ENCODE measurements at regions not wholly inside any gene's neighbourhood (a gene's known extent, or its start where the extent isn't known, plus 50 kb on each side); places are given as distances from the start of the nearest gene placed in this dataset.
"Not testable (repeated sequence)": the region's sequence is repeated elsewhere in the genome, so short reads cannot be mapped to it uniquely, and the experiment has no call there.

DNA sequence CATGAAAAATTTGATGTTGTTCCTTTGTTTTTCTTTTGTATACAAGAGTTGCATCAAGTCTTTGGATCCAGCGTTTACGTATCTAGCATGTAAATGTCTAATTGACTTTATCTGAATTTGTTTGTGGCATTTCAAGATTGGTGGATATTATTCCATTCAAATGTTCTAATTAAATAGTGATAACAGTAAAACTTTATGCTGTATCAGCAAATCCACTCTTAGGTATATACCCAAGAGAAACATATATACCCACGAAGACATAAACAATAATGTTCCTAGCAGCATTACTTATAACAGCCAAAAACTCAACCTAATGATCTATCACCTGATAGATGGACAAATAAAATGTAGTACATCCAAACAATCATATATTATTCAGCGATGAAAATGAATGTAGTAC, 579.4 kb upstream of the LRATD1 start:
- Histone ChIP-seq H3K27me3 (ENCODE audit: control insufficient read depth in 1 of 2, insufficient read depth in 2 of 2, low read length in 2 of 2) (no peaks in the 10 kb centered on the region), H3K9me3 (ENCODE audit: control insufficient read depth in 2 of 2, low read length in 2 of 2) (no peaks in the 10 kb centered on the region), H3K9ac (ENCODE audit: low read length in 2 of 2) (no peak overlapping the region), H3K4me1 (ENCODE audit: control insufficient read depth, insufficient read depth, low read length) (no peaks in the 10 kb centered on the region), H3K36me3 (ENCODE audit: control insufficient read depth in 2 of 2, insufficient read depth in 2 of 2, low read length in 2 of 2) (no peaks in the 10 kb centered on the region), H3K27ac (ENCODE audit: low read length) (no peak overlapping the region), H3K4me3 (ENCODE audit: low read length in 2 of 2) (no peak overlapping the region)

DNA sequence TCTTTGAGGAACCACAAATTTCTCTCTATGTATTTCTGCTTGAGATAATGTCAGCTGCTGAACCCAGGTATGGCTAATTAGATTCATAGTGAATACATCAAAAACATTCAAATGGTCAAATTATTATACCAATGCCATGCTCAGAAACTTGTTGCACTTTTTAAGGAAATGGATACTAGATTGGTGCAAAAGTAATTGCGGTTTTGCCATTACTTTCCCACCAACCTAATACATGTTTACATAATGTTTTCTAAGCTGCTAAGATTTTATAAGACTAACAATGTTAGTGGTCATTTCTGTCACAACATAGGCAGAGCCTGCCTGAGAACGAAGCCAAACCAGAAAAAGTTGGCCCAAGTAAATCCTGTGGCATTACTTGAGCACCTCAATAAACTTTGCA, 568.2 kb upstream of the LRATD1 start:
- Histone ChIP-seq H3K9me3 (ENCODE audit: control insufficient read depth in 2 of 2, low read length in 2 of 2) (no peaks in the 10 kb centered on the region), H3K4me1 (ENCODE audit: control insufficient read depth, insufficient read depth, low read length) (no peaks in the 10 kb centered on the region), H3K4me3 (ENCODE audit: low read length in 2 of 2) (no peak overlapping the region), H3K27me3 (ENCODE audit: control insufficient read depth in 1 of 2, insufficient read depth in 2 of 2, low read length in 2 of 2) (no peaks in the 10 kb centered on the region), H3K27ac (ENCODE audit: low read length) (no peak overlapping the region), H3K36me3 (ENCODE audit: control insufficient read depth in 2 of 2, insufficient read depth in 2 of 2, low read length in 2 of 2) (no peaks in the 10 kb centered on the region), H3K9ac (ENCODE audit: low read length in 2 of 2) (no peak overlapping the region)

DNA sequence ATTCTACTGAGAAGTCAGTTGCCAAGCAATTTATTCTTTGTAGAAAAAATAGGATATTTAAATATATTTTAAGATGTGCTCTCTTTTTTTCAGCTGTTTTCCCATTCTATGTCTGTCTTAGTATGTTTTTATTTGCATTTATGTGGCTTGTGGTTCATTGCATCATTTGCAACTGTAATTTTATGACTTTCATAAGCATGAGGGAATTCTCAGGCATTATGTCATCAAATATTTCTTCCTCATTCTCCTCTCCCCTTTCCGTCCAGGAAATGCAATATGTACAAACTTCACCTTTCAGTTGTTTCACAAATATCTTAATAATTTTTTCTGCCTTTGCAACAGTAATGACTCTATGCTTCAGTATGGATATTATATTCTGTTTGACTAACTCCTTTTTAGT, 560.2 kb upstream of the LRATD1 start:
- Histone ChIP-seq H3K9ac (ENCODE audit: low read length in 2 of 2) (no peak overlapping the region), H3K4me3 (ENCODE audit: low read length in 2 of 2) (no peak overlapping the region), H3K27ac (ENCODE audit: low read length) (no peak overlapping the region), H3K27me3 (ENCODE audit: control insufficient read depth in 1 of 2, insufficient read depth in 2 of 2, low read length in 2 of 2) (no peaks in the 10 kb centered on the region), H3K9me3 (ENCODE audit: control insufficient read depth in 2 of 2, low read length in 2 of 2) (no peaks in the 10 kb centered on the region), H3K36me3 (ENCODE audit: control insufficient read depth in 2 of 2, insufficient read depth in 2 of 2, low read length in 2 of 2) (no peaks in the 10 kb centered on the region), H3K4me1 (ENCODE audit: control insufficient read depth, insufficient read depth, low read length) (no peaks in the 10 kb centered on the region)

DNA sequence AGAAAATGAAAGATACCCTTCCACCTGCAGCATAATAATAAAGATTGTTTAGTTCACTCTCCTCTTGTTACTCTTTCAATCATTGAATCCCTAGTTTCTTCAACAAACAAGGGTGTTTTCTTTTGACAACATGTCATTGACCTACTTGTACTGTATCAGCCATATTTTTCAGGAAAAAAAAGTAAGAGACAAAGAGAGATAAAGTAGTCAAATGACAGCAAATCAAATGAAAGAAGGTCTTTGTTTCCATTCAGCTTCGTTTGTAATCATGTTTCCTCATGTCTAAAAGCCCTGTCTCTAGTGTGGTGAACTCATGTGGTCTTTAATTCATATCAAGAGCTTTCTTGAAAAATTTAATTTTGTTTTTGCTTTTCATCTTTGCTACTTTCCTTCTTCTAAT, 557.8 kb upstream of the LRATD1 start:
- Histone ChIP-seq H3K27ac (ENCODE audit: low read length) (no peak overlapping the region), H3K27me3 (ENCODE audit: control insufficient read depth in 1 of 2, insufficient read depth in 2 of 2, low read length in 2 of 2) (no peaks in the 10 kb centered on the region), H3K4me3 (ENCODE audit: low read length in 2 of 2) (no peak overlapping the region), H3K9ac (ENCODE audit: low read length in 2 of 2) (no peak overlapping the region), H3K36me3 (ENCODE audit: control insufficient read depth in 2 of 2, insufficient read depth in 2 of 2, low read length in 2 of 2) (no peaks in the 10 kb centered on the region), H3K9me3 (ENCODE audit: control insufficient read depth in 2 of 2, low read length in 2 of 2) (no peaks in the 10 kb centered on the region), H3K4me1 (ENCODE audit: control insufficient read depth, insufficient read depth, low read length) (no peaks in the 10 kb centered on the region)

DNA sequence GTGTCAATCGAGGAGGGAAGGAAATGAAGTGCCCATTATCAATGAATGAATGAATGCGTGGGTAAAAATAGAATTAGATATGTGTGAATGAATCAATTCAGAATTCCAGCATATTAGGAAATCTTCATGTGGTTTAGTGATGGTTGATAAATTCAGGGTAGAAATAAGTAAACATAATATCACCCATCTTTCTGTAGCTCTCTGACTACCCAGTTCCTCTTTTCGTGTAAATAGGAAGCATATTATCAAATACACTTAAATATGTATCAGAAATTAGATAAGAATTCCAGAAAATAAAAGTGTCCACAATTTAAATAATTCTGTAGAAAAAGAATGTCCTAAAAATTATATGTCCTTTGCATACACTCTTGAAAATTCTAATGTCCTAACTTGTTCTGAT, 552.9 kb upstream of the LRATD1 start:
- H3K9ac ChIP-seq (ENCODE audit: low read length in 2 of 2): no peak overlapping the region
- no peaks in the 10 kb centered on the region for H3K27me3 ChIP-seq (ENCODE audit: control insufficient read depth in 1 of 2, insufficient read depth in 2 of 2, low read length in 2 of 2)
- no peak overlapping the region for H3K27ac ChIP-seq (ENCODE audit: low read length)
- no peak overlapping the region for H3K4me3 ChIP-seq (ENCODE audit: low read length in 2 of 2)
- no peaks in the 10 kb centered on the region for H3K4me1 ChIP-seq (ENCODE audit: control insufficient read depth, insufficient read depth, low read length)
- H3K36me3 ChIP-seq (ENCODE audit: control insufficient read depth in 2 of 2, insufficient read depth in 2 of 2, low read length in 2 of 2): no peaks in the 10 kb centered on the region
- H3K9me3 ChIP-seq (ENCODE audit: control insufficient read depth in 2 of 2, low read length in 2 of 2): no peaks in the 10 kb centered on the region

DNA sequence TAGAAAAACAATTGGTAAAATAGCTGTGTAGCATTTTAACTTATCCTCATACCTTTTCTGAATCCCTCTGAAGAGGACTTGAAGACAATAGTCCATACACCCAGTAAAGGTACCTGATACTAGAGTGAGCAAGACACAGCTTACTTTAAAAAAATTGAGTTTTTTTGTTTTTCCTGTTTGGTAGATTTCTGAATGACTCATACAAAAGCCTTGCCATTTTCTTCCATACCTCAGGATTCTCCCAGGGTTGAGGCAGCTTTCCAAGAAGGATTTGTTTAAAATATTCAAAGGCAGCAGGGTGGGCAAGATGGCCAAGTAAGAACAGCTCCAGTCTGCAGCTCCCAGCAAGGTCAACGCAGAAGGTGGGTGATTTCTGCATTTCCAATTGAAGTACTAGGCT, 551.0 kb upstream of the LRATD1 start:
- Histone ChIP-seq H3K36me3 (ENCODE audit: control insufficient read depth in 2 of 2, insufficient read depth in 2 of 2, low read length in 2 of 2) (no peaks in the 10 kb centered on the region), H3K27ac (ENCODE audit: low read length) (no peak overlapping the region), H3K9ac (ENCODE audit: low read length in 2 of 2) (no peak overlapping the region), H3K27me3 (ENCODE audit: control insufficient read depth in 1 of 2, insufficient read depth in 2 of 2, low read length in 2 of 2) (no peaks in the 10 kb centered on the region), H3K4me1 (ENCODE audit: control insufficient read depth, insufficient read depth, low read length) (no peaks in the 10 kb centered on the region), H3K9me3 (ENCODE audit: control insufficient read depth in 2 of 2, low read length in 2 of 2) (no peaks in the 10 kb centered on the region), H3K4me3 (ENCODE audit: low read length in 2 of 2) (no peak overlapping the region)

DNA sequence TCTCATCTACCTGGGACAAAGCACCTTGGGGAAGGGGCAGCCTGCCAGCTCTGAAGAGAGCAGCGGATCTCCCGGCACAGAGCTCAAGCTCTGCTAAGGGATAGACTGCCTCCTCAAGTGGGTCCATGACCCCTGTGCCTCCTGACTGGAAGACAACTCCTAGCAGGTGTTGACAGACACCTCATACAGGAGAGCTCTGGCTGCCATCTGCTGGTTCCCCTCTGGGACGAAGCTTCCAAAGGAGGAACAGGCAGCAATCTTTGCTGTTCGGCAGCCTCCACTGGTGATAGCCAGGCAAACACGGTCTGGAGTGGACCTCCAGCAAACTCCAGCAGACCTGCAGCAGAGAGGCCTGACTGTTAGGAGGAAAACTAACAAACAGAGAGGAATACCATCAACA, 549.9 kb upstream of the LRATD1 start:
- H3K9ac ChIP-seq (ENCODE audit: low read length in 2 of 2): no peak overlapping the region
- H3K27ac ChIP-seq (ENCODE audit: low read length): no peak overlapping the region
- H3K9me3 ChIP-seq (ENCODE audit: control insufficient read depth in 2 of 2, low read length in 2 of 2): no peaks in the 10 kb centered on the region
- H3K4me3 ChIP-seq (ENCODE audit: low read length in 2 of 2): no peak overlapping the region
- H3K4me1 ChIP-seq (ENCODE audit: control insufficient read depth, insufficient read depth, low read length): no peaks in the 10 kb centered on the region
- no peaks in the 10 kb centered on the region for H3K27me3 ChIP-seq (ENCODE audit: control insufficient read depth in 1 of 2, insufficient read depth in 2 of 2, low read length in 2 of 2)
- H3K36me3 ChIP-seq (ENCODE audit: control insufficient read depth in 2 of 2, insufficient read depth in 2 of 2, low read length in 2 of 2): no peaks in the 10 kb centered on the region

DNA sequence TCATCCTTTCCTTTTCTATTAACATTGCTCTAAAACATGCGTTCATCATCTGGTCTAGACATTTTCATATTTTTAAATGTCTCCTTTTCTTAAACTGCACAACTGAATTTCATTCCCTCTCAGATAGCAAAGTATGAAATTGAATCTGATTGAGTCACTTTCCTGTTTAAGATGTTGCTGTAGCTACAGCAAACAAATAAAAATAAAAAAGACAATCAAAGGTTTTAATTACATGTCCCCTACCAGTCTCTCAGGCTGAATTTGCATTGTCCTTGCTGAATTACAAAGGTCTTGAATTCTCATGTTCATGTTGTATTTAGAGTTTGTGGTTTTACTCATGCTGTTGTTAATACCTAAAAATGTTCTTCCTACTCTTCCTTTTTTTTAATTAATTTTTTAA, 537.9 kb upstream of the LRATD1 start:
- Histone ChIP-seq H3K27me3 (ENCODE audit: control insufficient read depth in 1 of 2, insufficient read depth in 2 of 2, low read length in 2 of 2) (no peaks in the 10 kb centered on the region), H3K9me3 (ENCODE audit: control insufficient read depth in 2 of 2, low read length in 2 of 2) (no peaks in the 10 kb centered on the region), H3K27ac (ENCODE audit: low read length) (no peak overlapping the region), H3K36me3 (ENCODE audit: control insufficient read depth in 2 of 2, insufficient read depth in 2 of 2, low read length in 2 of 2) (no peaks in the 10 kb centered on the region), H3K4me1 (ENCODE audit: control insufficient read depth, insufficient read depth, low read length) (no peaks in the 10 kb centered on the region), H3K4me3 (ENCODE audit: low read length in 2 of 2) (no peak overlapping the region), H3K9ac (ENCODE audit: low read length in 2 of 2) (no peak overlapping the region)

DNA sequence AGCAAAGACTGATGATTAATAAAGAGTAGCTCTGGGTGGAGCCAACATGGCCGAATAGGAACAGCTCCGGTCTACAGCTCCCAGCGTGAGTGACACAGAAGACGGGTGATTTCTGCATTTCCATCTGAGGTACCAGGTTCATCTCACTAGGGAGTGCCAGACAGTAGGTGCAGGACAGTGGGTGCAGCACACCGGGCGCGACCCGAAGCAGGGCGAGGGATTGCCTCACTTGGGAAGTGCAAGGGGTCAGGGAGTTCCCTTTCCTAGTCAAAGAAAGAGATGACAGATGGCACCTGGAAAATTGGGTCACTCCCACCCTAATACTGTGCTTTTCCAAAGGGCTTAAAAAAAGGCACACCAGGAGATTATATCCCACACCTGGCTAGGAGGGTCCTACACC, 533.4 kb upstream of the LRATD1 start:
- not testable (repeated sequence) for H3K27ac ChIP-seq (ENCODE audit: low read length); H3K27me3 ChIP-seq (ENCODE audit: control insufficient read depth in 1 of 2, insufficient read depth in 2 of 2, low read length in 2 of 2); H3K36me3 ChIP-seq (ENCODE audit: control insufficient read depth in 2 of 2, insufficient read depth in 2 of 2, low read length in 2 of 2); H3K9me3 ChIP-seq (ENCODE audit: control insufficient read depth in 2 of 2, low read length in 2 of 2); H3K9ac ChIP-seq (ENCODE audit: low read length in 2 of 2); H3K4me1 ChIP-seq (ENCODE audit: control insufficient read depth, insufficient read depth, low read length); H3K4me3 ChIP-seq (ENCODE audit: low read length in 2 of 2)

DNA sequence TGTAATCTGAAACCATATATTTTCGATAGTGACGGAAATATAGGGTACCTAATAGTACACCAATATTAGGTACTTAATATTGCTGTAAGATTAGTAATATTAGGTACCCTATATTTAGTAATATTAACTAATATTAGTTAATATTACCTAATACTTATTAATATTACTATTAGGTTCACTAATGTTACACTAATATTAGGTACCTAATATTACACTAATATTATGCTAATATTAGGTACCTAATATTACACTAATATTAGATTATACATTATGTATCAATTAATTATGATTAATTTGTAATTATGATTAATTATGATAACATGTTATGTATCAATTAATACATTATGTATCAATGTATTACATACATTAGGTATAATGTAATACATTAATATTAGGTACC, 518.2 kb upstream of the LRATD1 start:
- Histone ChIP-seq H3K27ac (ENCODE audit: low read length) (no peak overlapping the region), H3K4me3 (ENCODE audit: low read length in 2 of 2) (no peak overlapping the region), H3K36me3 (ENCODE audit: control insufficient read depth in 2 of 2, insufficient read depth in 2 of 2, low read length in 2 of 2) (no peaks in the 10 kb centered on the region)

DNA sequence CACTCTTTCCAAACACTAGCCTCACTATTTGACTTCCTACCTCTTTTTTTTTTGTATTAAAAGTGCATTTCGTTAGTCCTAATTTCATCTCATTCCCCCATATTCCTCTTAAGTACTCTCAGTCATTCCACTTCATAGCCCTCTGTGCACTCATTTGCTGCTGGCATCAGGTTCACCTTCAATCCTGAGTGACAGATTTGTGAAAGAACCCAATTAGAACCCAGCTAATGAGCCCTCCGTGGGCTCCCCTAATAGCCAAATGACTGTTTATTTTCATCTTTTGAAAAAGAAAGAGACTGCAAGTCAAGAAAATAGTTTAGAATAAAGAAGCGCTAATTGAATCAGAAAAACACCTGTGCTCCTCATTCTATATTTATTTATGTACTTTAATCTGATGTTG, 512.1 kb upstream of the LRATD1 start:
- Histone ChIP-seq H3K27ac (ENCODE audit: low read length) (no peak overlapping the region), H3K27me3 (ENCODE audit: control insufficient read depth in 1 of 2, insufficient read depth in 2 of 2, low read length in 2 of 2) (no peaks in the 10 kb centered on the region), H3K9ac (ENCODE audit: low read length in 2 of 2) (no peak overlapping the region), H3K36me3 (ENCODE audit: control insufficient read depth in 2 of 2, insufficient read depth in 2 of 2, low read length in 2 of 2) (no peaks in the 10 kb centered on the region), H3K9me3 (ENCODE audit: control insufficient read depth in 2 of 2, low read length in 2 of 2) (no peaks in the 10 kb centered on the region), H3K4me3 (ENCODE audit: low read length in 2 of 2) (no peak overlapping the region), H3K4me1 (ENCODE audit: control insufficient read depth, insufficient read depth, low read length) (no peaks in the 10 kb centered on the region)

More for the DNA sequence above, 518.2 kb upstream of the LRATD1 start:
- Histone ChIP-seq H3K27me3 (ENCODE audit: control insufficient read depth in 1 of 2, insufficient read depth in 2 of 2, low read length in 2 of 2) (no peaks in the 10 kb centered on the region), H3K9ac (ENCODE audit: low read length in 2 of 2) (no peak overlapping the region), H3K4me1 (ENCODE audit: control insufficient read depth, insufficient read depth, low read length) (no peaks in the 10 kb centered on the region), H3K9me3 (ENCODE audit: control insufficient read depth in 2 of 2, low read length in 2 of 2) (no peaks in the 10 kb centered on the region)

Data from stomach smooth muscle (tissue), 2 donors.